NCI-H2227 (cell line): ENCODE measurements at regions not wholly inside any gene's neighbourhood (a gene's known extent, or its start where the extent isn't known, plus 50 kb on each side); places are given as distances from the start of the nearest gene placed in this dataset.

ENCODE experiments used
- DNase-seq: peaks from one replicate; lab custom pipeline; 2025; ENCODE audit not compliant: unreplicated experiment; lab: John Stamatoyannopoulos, UW

- no peak for DNase-seq
These were observed 332.0 kb downstream of the HAO1 start for GRCh38 chr20:7608250-7608649.

- DNase-seq, result no peak
These were observed 331.0 kb downstream of the HAO1 start for GRCh38 chr20:7609251-7609650.

GRCh38 chr20:7610681-7611080, 329.6 kb downstream of the HAO1 start:
- no peak for DNase-seq

- no peak for DNase-seq
These were observed 322.5 kb downstream of the HAO1 start for GRCh38 chr20:7617797-7618196.

GRCh38 chr20:7622399-7622961, 317.8 kb downstream of the HAO1 start:
- no peak for DNase-seq

- DNase-seq, result no peak
These were observed 315.4 kb downstream of the HAO1 start for GRCh38 chr20:7624886-7625285.

- DNase-seq, result no peak
These were observed 312.3 kb downstream of the HAO1 start for GRCh38 chr20:7627734-7628663.

- DNase-seq, result no peak
These were observed 310.4 kb downstream of the HAO1 start for GRCh38 chr20:7629880-7630279.

GRCh38 chr20:7637184-7637583, 303.1 kb downstream of the HAO1 start:
- DNase-seq, result no peak

- DNase-seq, result no peak
These were observed 290.0 kb downstream of the HAO1 start for GRCh38 chr20:7650086-7650879.

- no peak for DNase-seq
These were observed 286.0 kb downstream of the HAO1 start for GRCh38 chr20:7654231-7654630.

- no peak for DNase-seq
These were observed 283.4 kb downstream of the HAO1 start for GRCh38 chr20:7656687-7657467.

GRCh38 chr20:7657569-7657968, 282.7 kb downstream of the HAO1 start:
- no peak for DNase-seq

GRCh38 chr20:7660165-7660564, 280.1 kb downstream of the HAO1 start:
- no peak for DNase-seq

GRCh38 chr20:7665376-7665775, 274.9 kb downstream of the HAO1 start:
- no peak for DNase-seq

GRCh38 chr20:7667194-7667593, 273.1 kb downstream of the HAO1 start:
- no peak for DNase-seq

- no peak for DNase-seq
These were observed 267.7 kb downstream of the HAO1 start for GRCh38 chr20:7672571-7672970.

- DNase-seq, result no peak
These were observed 266.4 kb downstream of the HAO1 start for GRCh38 chr20:7673841-7674240.

- no peak for DNase-seq
These were observed 257.3 kb downstream of the HAO1 start for GRCh38 chr20:7682916-7683315.

GRCh38 chr20:7687065-7687464, 253.2 kb downstream of the HAO1 start:
- DNase-seq, result no peak

GRCh38 chr20:7689151-7689550, 251.1 kb downstream of the HAO1 start:
- no peak for DNase-seq
